ENCODE measurements at regions not wholly inside any gene's neighbourhood (a gene's known extent, or its start where the extent isn't known, plus 50 kb on each side); places are given as distances from the start of the nearest gene placed in this dataset.

DNA sequence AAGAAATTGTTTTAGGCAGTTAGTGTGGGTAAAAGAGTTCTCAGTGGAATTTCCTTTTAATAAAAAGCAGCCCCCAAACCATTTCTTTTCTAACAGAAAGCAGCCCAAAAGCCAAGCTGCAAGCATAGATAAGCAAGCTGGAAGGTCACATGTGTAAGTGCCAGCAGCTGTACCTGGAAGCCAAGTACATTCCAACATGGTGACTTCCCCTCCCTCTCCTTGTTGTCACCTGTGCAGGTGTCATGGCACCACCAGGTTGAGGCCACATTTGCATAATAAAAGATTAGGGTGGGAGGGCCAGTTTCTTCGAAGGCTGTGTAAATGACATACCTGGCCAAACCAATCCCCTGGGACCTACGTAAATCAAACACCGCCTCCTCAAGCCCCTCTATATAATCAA lies 240.3 kb upstream of the RAB4A start:
- Histone ChIP-seq H3K4me3 (replicated peaks; ENCODE audit: low read depth, low read length) (no peak overlapping the region), H3K27me3 (replicated peaks; ENCODE audit: control insufficient read depth, insufficient read depth, low read length) (no peaks in the 10 kb centered on the region; the same call in none of the 2 replicates), H3K36me3 (ENCODE audit: control insufficient read depth, insufficient read depth, low read length) (no peaks in the 10 kb centered on the region)
- TF ChIP-seq CTCF (IDR thresholded peaks at IDR 0.05; ENCODE audit: insufficient read depth, low read length, poor library complexity, severe bottlenecking): no peak
- DNase-seq (ENCODE audit: extremely low read depth, insufficient read length): no peak

DNA sequence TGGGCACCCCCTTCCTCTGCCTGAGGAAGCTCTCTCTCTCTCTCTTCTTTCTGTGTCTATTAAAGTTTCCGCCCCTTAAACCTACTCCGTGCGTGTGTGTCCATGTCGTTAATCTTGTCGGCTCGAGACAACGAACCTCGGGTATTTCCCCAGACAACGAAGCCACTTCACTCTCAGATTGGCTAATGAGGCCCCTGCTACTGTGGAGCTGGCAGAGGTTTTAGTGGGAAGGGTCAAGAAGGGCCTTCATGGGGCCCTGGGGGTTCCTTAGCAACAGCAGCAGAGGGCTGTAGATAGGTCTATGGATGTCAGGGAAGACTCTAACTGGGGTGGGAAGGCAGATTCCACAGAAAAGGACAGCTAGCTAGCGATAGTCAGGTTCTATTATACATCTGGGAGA lies 239.8 kb upstream of the RAB4A start:
- no peaks in the 10 kb centered on the region for H3K36me3 ChIP-seq (ENCODE audit: control insufficient read depth, insufficient read depth, low read length)
- H3K4me3 ChIP-seq (replicated peaks; ENCODE audit: low read depth, low read length): no peak overlapping the region

GRCh38 chr1:229031481-229032341 lies 239.2 kb upstream of the RAB4A start:
- no peak for DNase-seq (ENCODE audit: extremely low read depth, insufficient read length)
- H3K27me3 ChIP-seq (replicated peaks; ENCODE audit: control insufficient read depth, insufficient read depth, low read length): no peaks in the 10 kb centered on the region; the same call in none of the 2 replicates
- no peak overlapping the region for H3K4me3 ChIP-seq (replicated peaks; ENCODE audit: low read depth, low read length)
- no peaks in the 10 kb centered on the region for H3K36me3 ChIP-seq (ENCODE audit: control insufficient read depth, insufficient read depth, low read length)
- no peak for TF ChIP-seq CTCF (IDR thresholded peaks at IDR 0.05; ENCODE audit: insufficient read depth, low read length, poor library complexity, severe bottlenecking)

More for the DNA sequence above, 239.8 kb upstream of the RAB4A start:
- no peak for DNase-seq (ENCODE audit: extremely low read depth, insufficient read length)
- no peak for TF ChIP-seq CTCF (IDR thresholded peaks at IDR 0.05; ENCODE audit: insufficient read depth, low read length, poor library complexity, severe bottlenecking)
- H3K27me3 ChIP-seq (replicated peaks; ENCODE audit: control insufficient read depth, insufficient read depth, low read length): no peaks in the 10 kb centered on the region; the same call in none of the 2 replicates

- Histone ChIP-seq H3K27me3 (replicated peaks; ENCODE audit: control insufficient read depth, insufficient read depth, low read length) (no peaks in the 10 kb centered on the region; the same call in none of the 2 replicates), H3K36me3 (ENCODE audit: control insufficient read depth, insufficient read depth, low read length) (no peaks in the 10 kb centered on the region), H3K4me3 (replicated peaks; ENCODE audit: low read depth, low read length) (no peak overlapping the region)
- TF ChIP-seq CTCF (IDR thresholded peaks at IDR 0.05; ENCODE audit: insufficient read depth, low read length, poor library complexity, severe bottlenecking): no peak
- no peak for DNase-seq (ENCODE audit: extremely low read depth, insufficient read length)
These were observed 238.5 kb upstream of the RAB4A start for GRCh38 chr1:229032375-229032774.

DNA sequence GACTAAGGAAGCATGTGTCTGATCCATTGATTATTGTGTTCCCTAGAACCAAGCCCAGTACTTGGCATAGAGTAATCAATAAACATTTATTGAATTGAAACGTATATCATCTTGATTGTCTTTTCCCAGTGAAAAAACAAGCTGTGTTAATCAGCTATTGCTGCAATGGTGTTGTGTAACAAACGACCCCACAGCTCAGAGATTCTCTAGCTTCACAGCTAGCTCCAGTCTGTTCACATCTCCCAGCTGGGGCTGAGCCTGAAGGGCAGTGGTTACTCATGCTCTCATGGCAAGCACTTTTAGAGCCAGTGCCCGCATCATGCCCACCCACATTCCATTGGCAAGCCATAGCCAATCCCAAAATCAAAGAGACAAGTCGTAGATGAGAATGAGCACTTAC lies 237.4 kb upstream of the RAB4A start:
- no peaks in the 10 kb centered on the region for H3K36me3 ChIP-seq (ENCODE audit: control insufficient read depth, insufficient read depth, low read length)
- no peak for DNase-seq (ENCODE audit: extremely low read depth, insufficient read length)
- no peak overlapping the region for H3K4me3 ChIP-seq (replicated peaks; ENCODE audit: low read depth, low read length)
- TF ChIP-seq CTCF (IDR thresholded peaks at IDR 0.05; ENCODE audit: insufficient read depth, low read length, poor library complexity, severe bottlenecking): no peak
- no peaks in the 10 kb centered on the region; the same call in none of the 2 replicates for H3K27me3 ChIP-seq (replicated peaks; ENCODE audit: control insufficient read depth, insufficient read depth, low read length)
